HG03565 (cell line): ENCODE measurements at regions not wholly inside any gene's neighbourhood (a gene's known extent, or its start where the extent isn't known, plus 50 kb on each side); places are given as distances from the start of the nearest gene placed in this dataset.

Experiments used
- ATAC-seq: cut with Tn5 transposase; IDR thresholded peaks from one replicate; pipeline ENCODE4 v1.9.1; 2021; ENCODE audit warnings: mild to moderate bottlenecking, moderate library complexity; ENCODE audit not compliant: unreplicated experiment

DNA sequence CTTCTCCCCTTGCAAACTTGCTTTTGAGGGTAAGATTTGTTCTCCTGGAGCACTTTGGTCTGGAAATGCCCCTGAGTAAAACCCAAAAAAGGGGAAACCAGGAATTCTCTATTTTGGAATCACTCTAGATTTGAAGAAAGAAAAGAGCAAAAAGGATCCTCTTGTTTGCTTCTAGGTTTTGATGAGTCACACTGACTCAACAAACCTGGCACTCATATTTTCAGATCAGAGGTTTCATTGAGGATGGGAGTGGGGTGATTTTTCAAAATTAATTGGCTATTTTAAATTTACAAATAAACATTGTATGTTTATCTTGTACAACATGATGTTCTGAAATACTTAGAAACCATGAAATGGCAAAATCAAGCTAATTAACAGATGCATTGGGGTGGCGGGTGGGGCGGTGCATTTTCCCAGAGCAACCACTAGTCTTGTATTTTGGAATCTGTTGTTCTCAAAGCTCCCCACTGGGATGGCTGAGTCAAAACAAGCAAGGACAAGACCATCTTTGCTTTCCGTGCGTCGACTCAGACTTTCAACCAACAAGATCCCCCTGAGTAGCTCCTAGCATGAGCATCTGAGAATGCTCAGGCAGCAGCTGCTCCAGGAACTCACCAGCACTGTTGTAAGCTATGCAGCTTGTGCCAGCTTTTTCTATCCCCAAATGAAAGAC is 451.4 kb downstream of the WDR72 start:
- no peak for ATAC-seq

- ATAC-seq, result no peak
These were observed 453.9 kb downstream of the WDR72 start for GRCh38 chr15:53305554-53305953.

GRCh38 chr15:53305101-53305500 is 454.4 kb downstream of the WDR72 start:
- ATAC-seq, result no peak

DNA sequence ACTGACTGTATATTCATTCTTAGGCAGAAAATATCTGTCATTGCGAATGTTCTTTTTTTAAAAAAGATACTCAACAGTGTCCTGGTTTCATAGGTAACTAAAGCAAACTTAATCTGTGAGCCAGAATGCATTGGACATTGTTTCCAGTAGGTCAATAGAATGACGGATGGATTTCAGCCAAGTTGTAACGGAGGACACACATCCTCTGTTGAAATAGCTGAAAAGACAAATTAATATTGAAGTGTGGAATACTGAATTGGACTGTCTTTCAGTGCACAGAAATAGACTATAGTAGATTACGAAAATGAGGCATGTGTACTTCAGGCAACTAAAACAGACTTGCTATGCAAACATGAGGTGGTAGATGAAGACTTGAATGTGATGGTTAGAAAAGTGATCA is 461.6 kb downstream of the WDR72 start:
- no peak for ATAC-seq

- ATAC-seq, result no peak
These were observed 462.9 kb downstream of the WDR72 start for GRCh38 chr15:53296603-53297002.

- ATAC-seq, result no peak
These were observed 463.9 kb downstream of the WDR72 start for GRCh38 chr15:53295574-53295973.

DNA sequence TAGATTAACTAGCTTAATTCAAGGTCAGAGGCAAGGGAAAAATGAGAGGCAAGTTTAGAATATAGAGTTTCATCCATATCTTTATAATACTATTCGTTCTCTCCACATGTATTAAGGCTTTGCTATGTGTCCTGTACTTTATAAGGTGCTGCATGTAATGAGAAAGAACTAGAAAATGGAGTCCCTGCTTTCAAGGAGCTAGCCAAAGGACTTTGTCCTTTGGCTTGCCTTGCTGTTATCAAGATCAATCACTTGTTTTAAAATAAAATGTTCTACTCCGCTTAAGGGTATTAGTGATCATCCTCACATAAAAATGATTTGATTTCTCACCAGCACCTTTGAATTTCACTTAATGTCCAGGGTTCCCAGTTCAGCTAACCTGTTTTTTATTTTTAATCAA is 470.9 kb downstream of the WDR72 start:
- no peak for ATAC-seq

- ATAC-seq, result no peak
These were observed 484.5 kb upstream of the ONECUT1 start for GRCh38 chr15:53274630-53275029.

DNA sequence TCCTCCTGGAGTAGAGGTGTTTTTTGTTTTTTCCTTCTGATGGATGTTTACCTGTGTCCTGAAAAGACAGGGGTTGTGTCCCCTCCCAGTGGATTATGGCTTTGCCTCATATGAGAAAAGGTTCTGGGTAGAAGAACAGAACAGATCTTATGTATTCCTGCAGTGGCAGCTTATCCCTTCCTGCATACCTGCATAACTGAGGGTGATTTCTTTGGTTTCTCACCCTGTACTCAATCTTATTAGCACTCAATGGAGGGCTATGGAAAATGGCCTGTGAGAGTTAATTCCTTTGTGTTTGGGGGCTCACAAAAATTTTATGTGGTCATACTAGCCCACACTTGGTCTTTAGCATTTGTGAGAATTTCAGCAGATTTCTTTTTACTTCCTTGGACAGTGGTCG is 482.0 kb upstream of the ONECUT1 start:
- no peak for ATAC-seq

GRCh38 chr15:53266176-53266575 is 476.0 kb upstream of the ONECUT1 start:
- no peak for ATAC-seq

GRCh38 chr15:53260647-53261046 is 470.5 kb upstream of the ONECUT1 start:
- no peak for ATAC-seq

- no peak for ATAC-seq
These were observed 466.3 kb upstream of the ONECUT1 start for GRCh38 chr15:53256457-53256856.

GRCh38 chr15:53256043-53256442 is 465.9 kb upstream of the ONECUT1 start:
- no peak for ATAC-seq

GRCh38 chr15:53251996-53252395 is 461.9 kb upstream of the ONECUT1 start:
- no peak for ATAC-seq

- no peak for ATAC-seq
These were observed 461.4 kb upstream of the ONECUT1 start for GRCh38 chr15:53251523-53251922.

DNA sequence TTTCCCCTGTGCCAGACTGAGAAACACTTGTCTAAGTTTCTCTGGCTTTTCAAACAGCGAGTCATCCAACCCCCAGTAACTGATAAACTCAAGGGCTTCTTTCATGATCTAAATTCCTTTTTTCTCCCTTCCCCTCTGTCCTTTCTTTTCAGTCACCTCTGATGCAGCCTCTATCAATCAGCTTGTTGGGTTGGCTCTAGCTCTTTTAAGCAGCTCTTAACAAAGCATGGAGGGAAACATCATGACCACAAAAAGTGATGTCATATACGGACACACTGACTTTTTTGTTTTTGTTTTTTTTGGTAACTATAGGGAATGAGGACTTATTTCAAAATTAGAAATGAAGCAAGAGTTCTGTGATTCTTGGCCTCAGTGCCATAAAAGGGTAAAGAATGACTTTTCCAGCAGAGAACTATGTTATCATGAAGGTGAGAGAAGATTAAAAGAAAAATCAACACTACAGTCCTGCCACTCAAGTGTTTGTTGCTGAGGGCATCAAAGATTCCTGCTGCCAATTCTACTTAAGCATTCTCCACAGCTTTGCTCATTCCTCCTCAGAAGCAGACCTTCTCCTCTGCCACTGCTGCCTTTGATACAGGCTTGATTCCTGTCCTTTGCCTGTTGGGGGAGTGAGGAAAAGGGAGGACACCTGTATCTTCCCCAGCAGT is 457.0 kb upstream of the ONECUT1 start:
- no peak for ATAC-seq

DNA sequence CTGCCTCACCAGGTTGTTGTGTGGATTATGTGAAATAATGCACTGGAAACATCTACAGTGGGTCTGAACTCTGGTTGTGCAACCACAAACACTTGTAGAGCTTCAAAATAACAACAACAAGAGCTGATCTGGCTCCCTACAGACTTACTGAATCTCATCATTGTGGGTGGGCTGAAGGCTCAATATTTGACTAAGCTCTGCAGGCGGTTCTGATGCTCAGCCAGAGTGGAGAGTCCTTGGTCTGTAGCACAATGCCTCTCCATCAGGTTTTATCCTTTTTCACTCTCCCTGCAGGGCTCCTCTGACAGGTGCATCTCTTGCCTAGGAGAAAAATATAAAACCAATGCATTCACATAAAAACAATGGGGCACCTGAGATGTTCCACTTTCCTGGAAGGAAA is 456.3 kb upstream of the ONECUT1 start:
- no peak for ATAC-seq

DNA sequence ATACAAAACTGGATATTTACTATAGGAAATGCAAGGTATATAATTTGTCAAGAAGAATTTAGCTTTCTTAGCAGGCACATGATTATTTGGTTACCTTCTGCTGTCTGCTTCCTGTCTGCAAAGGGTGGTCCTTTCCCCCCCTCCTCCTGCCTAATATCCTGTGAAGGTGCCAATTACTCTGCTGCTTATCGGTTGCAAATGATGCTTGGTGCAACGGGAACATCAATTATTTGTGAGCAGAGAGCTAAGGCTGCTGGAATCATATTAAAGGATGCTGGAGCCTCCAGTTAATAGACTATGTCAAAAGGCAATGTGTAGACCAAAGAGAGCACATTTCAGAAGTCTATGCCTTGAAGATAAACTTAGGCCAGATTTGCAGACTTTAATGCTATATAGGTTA is 443.7 kb upstream of the ONECUT1 start:
- ATAC-seq, result no peak

- no peak for ATAC-seq
These were observed 440.3 kb upstream of the ONECUT1 start for GRCh38 chr15:53230473-53230872.

DNA sequence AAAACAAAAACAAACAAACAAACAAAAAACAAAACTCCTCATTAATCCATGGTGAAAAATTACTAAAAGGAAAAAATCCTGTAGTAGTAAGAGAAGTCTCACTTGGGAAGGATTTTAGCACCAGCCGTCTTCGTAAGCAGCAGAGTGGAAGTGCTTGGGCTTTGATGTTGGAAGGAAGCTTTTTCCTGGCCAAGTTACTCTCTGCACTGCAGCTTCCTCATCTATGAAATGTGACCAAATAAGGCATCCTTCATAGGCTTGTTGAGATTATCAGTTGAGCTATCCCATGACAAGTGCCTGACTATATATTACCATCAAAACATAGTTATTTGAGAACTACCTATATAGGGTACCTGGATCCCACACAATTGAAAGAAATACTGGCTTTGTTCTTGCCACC is 436.4 kb upstream of the ONECUT1 start:
- no peak for ATAC-seq

GRCh38 chr15:53225781-53226180 is 435.6 kb upstream of the ONECUT1 start:
- no peak for ATAC-seq

GRCh38 chr15:53224371-53224770 is 434.2 kb upstream of the ONECUT1 start:
- no peak for ATAC-seq

DNA sequence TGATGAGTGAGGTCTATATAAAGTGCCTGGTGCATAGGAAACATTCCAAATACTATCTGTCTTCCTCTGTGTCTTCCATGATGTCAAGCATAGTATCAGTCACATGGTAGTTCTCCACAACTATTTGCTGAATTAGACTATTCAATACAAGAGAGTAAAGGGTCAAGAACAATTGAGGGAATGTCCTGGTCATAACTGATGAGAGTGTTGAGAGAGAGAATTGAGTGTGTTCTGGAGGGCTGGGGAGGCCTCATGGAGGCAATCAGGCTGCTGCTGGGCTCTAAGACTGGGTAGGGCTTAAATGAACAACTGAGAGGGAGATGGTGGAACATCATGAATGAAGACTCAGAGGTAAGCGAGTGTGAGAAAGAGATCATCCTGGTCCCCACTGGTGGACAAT is 433.7 kb upstream of the ONECUT1 start:
- no peak for ATAC-seq
